Stimulated activated CD8-positive, alpha-beta memory T cell treated with anti-CD3 and anti-CD28 coated beads, Interleukin-12 subunit alpha, Interleukin-12 subunit beta, amount 100 ng/mL, for 24 hours (primary cell): ENCODE measurements at regions not wholly inside any gene's neighbourhood (a gene's known extent, or its start where the extent isn't known, plus 50 kb on each side); places are given as distances from the start of the nearest gene placed in this dataset.

Experiments
- DNase-seq: peaks from one replicate; pipeline ENCODE4 v3.0.0-alpha.2; 2020; ENCODE audit errors: extremely low read depth

DNA sequence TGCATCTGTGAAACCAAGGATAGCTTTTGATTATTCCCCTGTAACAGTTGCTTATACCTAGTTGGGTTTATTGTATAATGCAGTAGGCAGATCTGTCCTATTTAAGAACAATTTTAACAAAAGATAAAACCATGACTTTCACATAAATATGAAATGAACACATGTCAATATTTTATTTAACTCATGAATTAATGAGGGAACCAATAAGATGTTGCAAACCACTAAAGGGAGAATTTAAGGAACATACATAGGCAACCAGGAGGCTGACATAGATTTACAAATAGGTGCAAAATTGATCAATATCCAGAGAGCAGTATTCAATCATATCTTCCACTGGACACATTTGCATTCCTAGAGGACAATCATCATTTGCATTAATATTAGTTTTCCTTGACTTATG, 280.0 kb upstream of the BRINP1 start:
- no peak for DNase-seq

DNA sequence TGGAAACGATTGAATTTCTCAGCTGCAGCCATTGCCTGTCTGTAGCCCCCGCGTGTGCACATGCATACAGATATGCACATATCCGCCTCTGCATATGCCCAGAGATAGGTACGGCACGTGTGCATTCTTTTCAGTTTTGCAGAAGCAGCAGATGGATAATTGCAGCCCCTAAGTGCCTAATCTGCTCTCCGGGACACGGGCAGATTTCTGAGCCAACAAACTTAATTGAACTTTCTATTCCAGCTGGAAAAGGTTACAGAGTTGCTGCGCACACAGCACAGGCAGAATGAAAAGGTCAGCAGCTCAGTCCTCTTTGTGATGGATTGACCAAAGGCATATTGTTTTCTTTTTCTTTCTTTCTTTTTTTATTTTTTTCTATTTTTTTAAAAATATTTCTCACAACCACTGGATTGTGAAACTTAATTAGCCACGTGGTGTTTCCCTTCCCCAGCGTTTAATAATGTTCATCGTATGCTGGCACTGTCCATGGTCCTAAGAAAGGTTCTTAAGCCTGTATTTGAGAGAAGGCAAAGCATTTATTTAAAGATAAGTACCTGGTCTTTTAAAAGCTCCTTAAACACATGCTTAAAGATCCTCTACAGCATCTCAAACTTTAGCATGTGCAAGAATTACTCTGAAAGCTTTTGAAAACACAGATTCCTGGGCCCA, 270.2 kb upstream of the BRINP1 start:
- DNase-seq, result no peak

GRCh38 chr9:119634006-119634405, 264.8 kb upstream of the BRINP1 start:
- DNase-seq, result no peak

DNA sequence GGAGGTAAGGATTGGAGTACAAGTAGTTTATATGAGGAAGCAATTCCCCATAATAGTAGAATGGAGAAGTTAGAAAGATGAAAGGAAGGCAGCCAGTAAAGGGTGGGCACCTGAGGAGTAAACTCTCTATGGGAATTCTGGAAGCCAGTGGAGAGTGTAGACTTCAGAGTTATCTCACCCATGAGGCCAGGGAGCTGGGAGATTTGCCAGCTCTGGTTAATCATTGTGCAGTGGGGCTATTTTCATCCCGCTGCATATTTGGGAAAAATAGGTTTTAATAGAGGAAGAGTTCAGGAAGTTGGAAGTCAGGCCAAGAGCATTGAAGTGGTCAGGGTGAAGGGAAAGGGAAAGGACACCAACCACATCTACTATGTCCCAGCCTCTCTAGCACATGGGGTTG, 242.3 kb upstream of the BRINP1 start:
- DNase-seq, result no peak

DNA sequence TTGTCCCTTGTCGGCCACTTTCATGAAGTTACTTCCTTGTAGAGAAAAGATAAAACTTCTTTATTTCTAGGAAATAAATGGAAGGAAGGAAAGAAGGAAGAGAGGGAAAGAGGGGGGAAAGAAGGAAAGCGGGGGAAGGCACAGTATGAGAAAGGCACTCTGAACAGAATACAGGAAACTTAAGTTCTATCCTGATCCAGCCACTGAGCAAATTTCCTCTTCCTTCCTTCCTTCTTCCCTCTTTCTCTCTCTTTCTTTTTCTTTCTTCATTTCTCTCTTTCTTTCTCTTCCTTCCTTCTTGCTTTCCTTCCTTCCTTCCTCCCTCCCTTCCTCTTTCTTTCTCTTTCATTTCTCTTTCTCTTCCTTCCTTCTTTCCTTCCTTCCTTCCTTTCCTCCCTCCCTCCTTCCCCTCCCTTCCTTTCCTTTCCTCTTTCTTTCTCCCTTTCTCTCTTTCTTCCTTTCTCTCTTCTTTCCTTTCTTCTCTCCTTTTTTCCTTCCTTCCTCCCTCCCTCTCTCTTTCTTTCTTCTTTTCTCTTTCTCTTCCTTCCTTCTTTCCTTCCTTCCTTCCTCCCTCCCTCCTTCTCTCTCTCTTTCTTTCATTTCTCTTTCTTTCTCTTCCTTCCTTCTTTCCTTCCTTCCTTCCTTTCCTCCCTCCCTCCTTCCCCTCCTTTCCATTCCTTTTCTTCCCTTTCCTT, 240.2 kb upstream of the BRINP1 start:
- no peak for DNase-seq

DNA sequence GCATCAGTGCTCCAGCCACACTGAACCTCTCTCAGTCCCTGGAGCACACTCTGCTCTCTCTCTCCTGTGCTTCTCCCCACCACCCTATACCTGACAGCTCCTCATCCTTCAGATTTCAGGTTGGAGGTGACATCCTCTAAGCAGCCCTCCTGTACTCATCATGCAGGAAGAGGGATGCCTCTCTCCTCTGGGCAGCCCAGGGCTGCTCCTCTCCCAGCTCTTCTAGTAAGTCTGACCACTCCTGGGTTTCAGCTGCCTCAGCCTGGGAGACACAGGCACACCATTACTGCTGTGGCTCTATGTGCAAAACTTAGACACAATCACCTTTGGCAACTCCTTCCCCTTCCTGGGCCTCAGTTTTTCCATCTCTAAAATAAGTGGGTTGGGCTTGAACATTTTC, 232.4 kb upstream of the BRINP1 start:
- DNase-seq, result no peak

DNA sequence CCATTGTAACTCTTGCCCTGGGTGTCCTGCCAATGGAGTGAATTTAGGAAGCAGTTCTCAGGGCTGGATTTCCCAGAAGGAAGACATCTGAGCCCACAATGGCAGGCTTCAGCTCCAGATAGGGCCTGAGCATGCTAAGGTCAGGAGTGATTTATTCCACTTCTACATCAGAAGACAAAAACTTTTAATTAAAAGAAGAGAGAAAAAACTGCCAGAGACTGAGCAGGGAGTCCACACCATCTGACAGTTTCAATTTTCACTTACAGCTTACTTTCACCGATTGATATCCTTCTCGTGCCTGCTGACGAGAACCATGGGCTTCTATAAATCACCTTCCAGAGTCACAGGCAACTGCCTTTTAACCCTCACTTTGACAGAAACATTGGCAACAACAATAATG, 228.3 kb upstream of the BRINP1 start:
- DNase-seq, result no peak

GRCh38 chr9:119596703-119597102, 227.5 kb upstream of the BRINP1 start:
- DNase-seq, result no peak

GRCh38 chr9:119588874-119589744, 219.9 kb upstream of the BRINP1 start:
- DNase-seq, result no peak

- no peak for DNase-seq
Measured at GRCh38 chr9:119577881-119578280, 208.6 kb upstream of the BRINP1 start.

DNA sequence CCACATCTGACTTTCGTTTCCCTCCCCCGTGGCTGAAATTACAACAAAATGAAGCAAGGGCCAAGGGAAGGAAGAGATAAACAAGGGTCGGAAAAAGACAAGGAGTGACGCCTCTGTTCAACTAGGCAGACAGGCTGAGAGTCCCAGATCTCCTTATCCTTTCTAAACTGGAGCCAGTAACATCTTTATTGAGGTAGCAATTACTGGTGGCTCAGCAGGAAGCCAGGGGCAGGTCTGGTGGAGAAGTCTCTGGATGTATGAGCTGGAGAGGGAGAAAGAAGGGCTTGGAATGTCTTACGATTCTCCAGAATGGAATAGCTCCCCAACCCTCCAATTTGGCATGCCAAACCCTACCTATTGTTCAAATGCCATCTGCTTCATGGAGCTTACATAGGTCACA, 190.8 kb upstream of the BRINP1 start:
- DNase-seq, result no peak

DNA sequence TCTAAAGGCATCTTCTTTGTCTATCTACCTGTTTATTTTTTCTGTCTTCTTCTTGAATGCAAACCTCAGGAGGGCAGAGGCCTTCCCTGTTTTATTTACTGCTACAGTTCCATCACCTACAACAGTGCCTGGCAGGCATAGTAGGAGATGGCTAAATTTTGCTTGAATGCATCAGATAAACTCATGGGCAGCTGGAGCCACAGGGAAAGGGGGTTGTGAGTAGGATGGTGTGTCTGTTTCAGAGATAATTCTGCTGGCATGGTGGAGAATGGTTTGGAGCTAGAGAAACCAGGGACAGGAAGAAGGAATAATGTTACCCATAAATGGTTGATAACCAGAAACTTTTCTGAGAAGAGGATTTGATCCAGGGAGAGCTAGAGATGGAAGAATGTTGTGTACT, 189.8 kb upstream of the BRINP1 start:
- no peak for DNase-seq

GRCh38 chr9:119556129-119556875, 187.1 kb upstream of the BRINP1 start:
- DNase-seq, result peak; percentile 11

GRCh38 chr9:119544492-119544891, 175.3 kb upstream of the BRINP1 start:
- no peak for DNase-seq

DNA sequence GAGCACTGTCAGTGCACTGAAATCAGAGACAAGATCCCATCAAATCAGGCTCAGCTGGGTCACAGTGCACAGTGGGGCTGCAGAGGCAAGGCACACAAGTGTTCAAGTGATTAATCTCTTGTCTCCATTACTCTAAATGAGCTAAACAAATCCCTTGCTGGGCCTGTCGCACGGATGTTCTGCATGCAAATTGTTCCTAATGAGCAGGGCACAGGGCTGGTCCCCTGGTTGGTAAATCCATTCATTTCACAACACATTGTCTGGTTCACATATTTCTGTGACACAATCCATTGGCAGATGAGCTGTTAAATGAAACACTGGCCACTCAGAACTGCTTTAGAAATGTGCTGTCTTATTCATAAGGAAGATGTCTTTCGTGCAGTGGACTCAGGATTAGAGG, 167.9 kb upstream of the BRINP1 start:
- no peak for DNase-seq

GRCh38 chr9:119533504-119533903, 164.3 kb upstream of the BRINP1 start:
- no peak for DNase-seq

GRCh38 chr9:119526698-119527097, 157.5 kb upstream of the BRINP1 start:
- no peak for DNase-seq

DNA sequence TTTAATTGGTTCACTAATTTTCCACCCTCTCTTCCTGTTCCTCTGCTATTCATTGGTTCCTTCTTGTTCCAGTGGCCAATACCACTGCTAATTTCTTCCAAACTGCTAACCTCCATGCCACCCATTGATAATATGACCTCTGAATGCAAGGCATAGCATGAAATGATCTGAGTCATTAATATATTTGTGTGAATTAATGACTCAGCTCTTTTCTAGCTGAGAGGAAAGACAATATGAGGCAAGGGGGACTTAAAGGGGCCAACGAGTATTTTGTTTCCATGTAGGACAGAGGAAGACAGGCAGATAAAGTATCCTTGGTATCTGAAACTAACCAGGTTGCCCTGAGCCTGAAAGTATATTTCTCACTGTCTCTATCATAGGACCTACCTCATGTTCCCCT, 154.3 kb upstream of the BRINP1 start:
- no peak for DNase-seq

- no peak for DNase-seq
Measured at GRCh38 chr9:119522381-119522780, 153.1 kb upstream of the BRINP1 start.

DNA sequence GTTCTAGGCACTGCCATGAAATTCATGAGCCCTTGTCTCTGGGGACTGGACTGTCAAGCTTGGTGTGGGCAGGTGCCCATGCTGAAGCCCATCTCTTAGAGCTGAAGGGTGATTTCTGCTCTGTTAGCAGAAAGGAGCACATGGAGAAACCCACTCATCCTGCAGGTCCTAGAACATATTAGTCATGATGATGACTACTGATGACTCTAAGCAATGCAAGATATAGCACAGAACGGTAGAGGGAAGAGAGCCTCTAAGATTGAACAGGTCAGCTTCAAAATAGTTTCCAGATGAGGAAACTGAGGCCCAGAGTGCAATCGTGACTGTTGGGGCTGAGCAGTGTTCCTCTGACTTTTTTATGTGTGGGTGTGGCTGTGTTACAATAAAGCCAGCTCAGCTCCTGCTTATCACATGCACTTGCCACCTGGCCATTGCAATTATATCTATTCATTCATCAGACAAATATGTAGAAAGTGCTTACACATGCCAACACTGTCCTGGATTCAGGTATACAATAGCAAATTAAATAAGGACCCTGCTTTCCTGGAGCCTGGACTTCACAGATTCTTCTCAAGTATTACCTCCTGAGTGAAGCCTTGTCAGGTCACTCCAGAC, 140.2 kb upstream of the BRINP1 start:
- no peak for DNase-seq

DNA sequence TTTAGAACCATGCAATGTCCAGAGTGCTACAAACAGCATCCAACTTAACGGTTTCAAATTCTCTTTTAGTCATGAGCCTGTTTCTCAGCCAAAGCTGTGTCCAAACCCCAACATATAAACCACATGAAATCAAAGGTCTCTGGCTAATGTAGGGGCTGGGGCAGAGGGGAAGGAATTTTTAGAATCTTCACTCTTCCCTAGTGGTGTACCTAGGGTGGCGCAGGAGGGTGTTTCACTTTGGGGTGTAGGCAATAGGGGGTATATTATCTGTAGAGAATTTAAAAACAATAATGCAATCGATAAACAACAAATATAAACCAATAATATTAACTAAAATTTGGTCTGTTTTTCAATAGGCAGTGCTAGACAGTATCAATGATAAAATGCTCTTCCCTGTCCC, 132.1 kb upstream of the BRINP1 start:
- no peak for DNase-seq
